ENCODE measurements at regions not wholly inside any gene's neighbourhood (a gene's known extent, or its start where the extent isn't known, plus 50 kb on each side); places are given as distances from the start of the nearest gene placed in this dataset.

DNA sequence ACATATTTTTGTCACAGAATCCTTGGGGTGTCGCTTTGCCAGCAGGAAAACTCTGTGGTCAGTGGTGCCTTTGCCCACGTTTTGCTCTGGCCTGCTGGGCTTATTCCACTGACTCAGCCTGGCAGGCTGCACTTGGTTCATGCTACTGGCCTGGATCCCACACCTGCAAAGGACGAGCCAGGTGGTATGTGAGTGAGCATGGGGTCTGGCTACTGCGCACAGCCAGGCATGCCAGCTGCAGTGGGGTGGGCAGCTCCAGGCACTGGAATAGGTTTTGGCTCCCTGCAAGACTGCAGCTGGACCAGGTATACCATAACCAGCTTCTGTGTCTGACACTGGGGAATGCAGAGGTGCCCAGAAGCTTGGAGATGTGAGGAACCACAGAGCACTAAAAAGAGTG lies 197.9 kb upstream of the VRK2 start:
- TF ChIP-seq, protein P1, sequence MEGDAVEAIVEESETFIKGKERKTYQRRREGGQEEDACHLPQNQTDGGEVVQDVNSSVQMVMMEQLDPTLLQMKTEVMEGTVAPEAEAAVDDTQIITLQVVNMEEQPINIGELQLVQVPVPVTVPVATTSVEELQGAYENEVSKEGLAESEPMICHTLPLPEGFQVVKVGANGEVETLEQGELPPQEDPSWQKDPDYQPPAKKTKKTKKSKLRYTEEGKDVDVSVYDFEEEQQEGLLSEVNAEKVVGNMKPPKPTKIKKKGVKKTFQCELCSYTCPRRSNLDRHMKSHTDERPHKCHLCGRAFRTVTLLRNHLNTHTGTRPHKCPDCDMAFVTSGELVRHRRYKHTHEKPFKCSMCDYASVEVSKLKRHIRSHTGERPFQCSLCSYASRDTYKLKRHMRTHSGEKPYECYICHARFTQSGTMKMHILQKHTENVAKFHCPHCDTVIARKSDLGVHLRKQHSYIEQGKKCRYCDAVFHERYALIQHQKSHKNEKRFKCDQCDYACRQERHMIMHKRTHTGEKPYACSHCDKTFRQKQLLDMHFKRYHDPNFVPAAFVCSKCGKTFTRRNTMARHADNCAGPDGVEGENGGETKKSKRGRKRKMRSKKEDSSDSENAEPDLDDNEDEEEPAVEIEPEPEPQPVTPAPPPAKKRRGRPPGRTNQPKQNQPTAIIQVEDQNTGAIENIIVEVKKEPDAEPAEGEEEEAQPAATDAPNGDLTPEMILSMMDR (IDR thresholded peaks at IDR 0.05; ENCODE audit: extremely low read depth in 1 of 2, insufficient read depth in 1 of 2, low read depth in 1 of 2, low read length in 2 of 2) = no peak
- no peak for TF ChIP-seq GATA2 (IDR thresholded peaks at IDR 0.05; ENCODE audit: insufficient read depth, insufficient read length, low read depth, low read length)

All from endothelial cell of umbilical vein (primary cell).